Activated CD4-positive, alpha-beta T cell treated with anti-CD3 and anti-CD28 coated beads, Interleukin-2, amount 50 U/mL, for 1 hour (primary cell): ENCODE measurements at regions not wholly inside any gene's neighbourhood (a gene's known extent, or its start where the extent isn't known, plus 50 kb on each side); places are given as distances from the start of the nearest gene placed in this dataset.

Source experiments
- DNase-seq: peaks from one replicate; pipeline ENCODE4 v3.0.0-alpha.2; 2020

GRCh38 chr5:175808711-175809110 is 62.7 kb upstream of the CPLX2 start:
- no peak for DNase-seq

GRCh38 chr5:175809531-175810121 is 61.8 kb upstream of the CPLX2 start:
- no peak for DNase-seq

DNA sequence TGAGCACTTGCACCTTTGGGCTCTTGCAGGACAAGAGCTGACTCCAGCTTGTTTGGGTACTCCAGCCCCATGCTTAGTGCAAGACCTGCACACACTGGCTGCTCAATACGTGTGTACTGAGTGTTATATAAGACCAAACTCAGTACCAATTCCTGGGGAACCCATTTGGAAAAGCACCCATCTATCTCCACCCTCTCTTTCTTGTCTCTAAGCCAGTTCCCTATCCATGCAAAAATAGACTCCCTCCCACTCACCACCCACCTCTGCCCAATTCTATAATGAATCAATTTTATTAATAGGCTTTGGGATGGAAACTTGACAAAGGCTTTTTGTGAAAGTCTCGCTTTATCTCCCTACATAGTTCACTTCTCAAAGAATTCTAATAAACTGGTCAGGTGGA is 60.9 kb upstream of the CPLX2 start:
- no peak for DNase-seq

- DNase-seq: no peak
Measured at GRCh38 chr5:175811589-175811988, 59.8 kb upstream of the CPLX2 start.

DNA sequence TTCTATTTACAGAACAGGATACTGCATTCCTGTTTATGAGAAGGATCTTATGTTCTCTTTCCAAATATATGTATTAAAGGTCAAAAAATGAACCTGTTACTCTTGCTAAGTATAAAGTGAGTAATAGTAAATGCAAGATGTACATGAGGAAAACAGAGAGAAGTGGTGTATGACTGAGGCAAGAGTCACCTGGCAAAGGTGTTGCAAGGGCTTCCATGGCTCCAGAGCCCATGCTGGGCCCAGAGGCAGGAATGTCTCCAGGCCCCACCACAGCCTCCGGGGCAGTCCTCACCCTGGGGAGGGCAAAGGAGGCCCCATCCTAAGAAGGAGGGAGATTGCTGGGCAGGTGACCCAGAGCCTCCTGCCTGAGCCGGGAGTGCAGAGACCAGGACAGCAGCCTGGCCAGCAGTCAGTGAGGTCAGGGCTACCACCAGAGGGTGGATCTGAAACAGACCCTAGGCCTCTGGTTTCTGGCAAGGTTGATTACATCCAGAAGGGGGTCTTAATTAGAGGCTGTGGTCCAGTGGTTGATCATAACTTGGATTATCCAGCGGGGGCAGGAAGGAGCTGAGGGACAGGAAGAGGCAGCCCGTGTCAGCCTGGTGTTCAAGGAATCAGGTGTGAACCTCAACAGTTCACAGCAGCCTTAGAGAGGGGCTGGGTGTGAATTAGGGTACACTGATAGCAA is 57.3 kb upstream of the CPLX2 start:
- no peak for DNase-seq

- DNase-seq: no peak
Measured at GRCh38 chr5:175814691-175815090, 56.7 kb upstream of the CPLX2 start.

GRCh38 chr5:175815126-175815913 is 56.1 kb upstream of the CPLX2 start:
- no peak for DNase-seq

DNA sequence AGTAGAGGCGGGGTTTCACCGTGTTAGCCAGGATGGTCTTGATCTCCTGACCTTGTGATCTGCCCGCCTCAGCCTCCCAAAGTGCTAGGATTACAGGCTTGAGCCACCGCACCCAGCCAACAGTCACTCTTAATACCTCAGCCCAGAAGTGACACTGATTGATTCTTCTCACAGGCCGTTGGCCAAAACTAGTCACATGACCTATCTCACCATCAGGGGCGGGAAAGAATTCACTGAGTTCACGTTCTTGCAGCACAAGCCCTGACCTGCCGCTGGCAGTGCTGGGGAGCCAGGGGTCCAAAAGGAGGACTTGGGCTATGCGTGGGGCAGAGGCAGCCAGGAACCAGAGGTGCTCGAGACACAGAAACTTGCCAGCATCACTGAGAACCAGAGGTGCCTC is 55.0 kb upstream of the CPLX2 start:
- DNase-seq: no peak

- DNase-seq: no peak
Measured at GRCh38 chr5:175819090-175819425, 52.3 kb upstream of the CPLX2 start.

DNA sequence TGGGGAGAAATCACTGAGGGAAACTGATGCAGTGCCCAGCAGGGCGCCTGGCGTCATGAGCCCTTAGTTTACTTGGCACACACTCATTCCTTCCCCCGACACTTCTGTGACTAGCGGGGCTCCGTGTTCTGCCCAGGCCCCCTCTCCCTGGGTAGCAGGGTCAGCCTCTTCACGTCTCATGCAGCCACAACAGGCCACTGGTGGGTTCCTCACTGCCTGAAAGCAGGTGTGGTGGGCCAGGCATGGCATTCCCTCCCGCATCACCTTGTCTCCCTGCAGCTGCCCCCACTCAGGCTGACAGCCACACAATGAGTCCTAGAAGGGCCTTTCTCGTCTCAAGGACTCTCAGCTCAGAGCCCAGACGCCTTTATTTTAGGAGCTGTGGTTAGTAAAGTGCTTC is 51.1 kb upstream of the CPLX2 start:
- no peak for DNase-seq
